PFSK-1 (cell line): ENCODE measurements at regions not wholly inside any gene's neighbourhood (a gene's known extent, or its start where the extent isn't known, plus 50 kb on each side); places are given as distances from the start of the nearest gene placed in this dataset.

Experiments
- FOXP2 ChIP-seq: optimal IDR thresholded peaks from 2 replicates; pipeline ENCODE3; 2011; ENCODE audit warnings: borderline replicate concordance, control low read depth, inconsistent platforms; ENCODE audit not compliant: insufficient read depth; ENCODE audit errors: extremely low read length, extremely low read depth
- POLR2AphosphoS5 ChIP-seq: IDR thresholded peaks from 2 replicates; pipeline ENCODE4 v1.6.1; 2012; ENCODE audit warnings: low read depth, mild to moderate bottlenecking, control low read depth, low read length, moderate library complexity
- SIN3A ChIP-seq: IDR thresholded peaks from 2 replicates; pipeline ENCODE4 v1.6.1; 2012; ENCODE audit warnings: mild to moderate bottlenecking, low read length, moderate library complexity, borderline replicate concordance; ENCODE audit not compliant: insufficient read depth
- TAF1 ChIP-seq: IDR thresholded peaks from 2 replicates; pipeline ENCODE4 v1.6.1; 2012; ENCODE audit warnings: low read length, control low read depth, borderline replicate concordance; ENCODE audit not compliant: insufficient read depth
- TF ChIP-seq, protein P1 (sequence below), 2 experiments: IDR thresholded peaks; 2 replicates each; pipeline versions ENCODE4 v1.6.1 to v1.8.0; 2011 to 2012; ENCODE audit warnings: low read depth in 2 of 2, low read length in 2 of 2, control low read depth in 1 of 2, inconsistent platforms in 1 of 2, mild to moderate bottlenecking in 1 of 2, moderate library complexity in 1 of 2; ENCODE audit not compliant: insufficient read depth in 1 of 2

DNA sequence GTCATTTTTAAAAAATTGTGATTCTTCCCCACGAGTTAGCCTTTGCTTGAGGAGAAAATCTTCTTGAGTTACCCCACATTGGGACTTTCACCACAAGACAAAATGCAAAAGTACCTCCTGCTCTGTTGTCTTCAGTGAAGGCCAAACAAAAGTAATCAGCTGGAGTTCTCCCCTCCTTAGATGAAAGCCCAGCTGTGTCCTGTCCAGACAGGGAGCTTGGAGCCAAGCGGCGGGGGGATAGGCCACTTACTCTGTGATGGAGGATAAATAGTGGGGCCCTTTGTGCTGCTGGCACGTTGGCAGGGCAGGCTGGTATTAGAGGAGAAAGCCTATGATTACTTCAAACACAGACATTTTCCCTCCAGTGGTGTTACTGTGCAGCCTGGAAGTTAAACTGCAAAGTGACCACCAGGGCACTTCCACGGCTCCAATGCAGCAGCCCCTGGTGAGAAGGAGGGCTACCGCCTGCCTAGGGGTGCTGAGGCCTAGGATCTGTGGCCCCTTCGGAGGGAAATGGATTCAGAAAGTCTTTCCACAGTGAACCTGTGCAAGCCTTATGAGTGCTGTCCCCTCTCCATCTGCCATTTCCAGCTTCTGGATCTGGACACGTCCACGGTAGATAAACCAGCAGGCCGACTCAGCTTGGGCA is 155.0 kb downstream of the TMEM167A start:
- no peak for TF ChIP-seq SIN3A
- no peak for TF ChIP-seq POLR2AphosphoS5
- TF ChIP-seq FOXP2 = no peak
- TF ChIP-seq, protein P1, sequence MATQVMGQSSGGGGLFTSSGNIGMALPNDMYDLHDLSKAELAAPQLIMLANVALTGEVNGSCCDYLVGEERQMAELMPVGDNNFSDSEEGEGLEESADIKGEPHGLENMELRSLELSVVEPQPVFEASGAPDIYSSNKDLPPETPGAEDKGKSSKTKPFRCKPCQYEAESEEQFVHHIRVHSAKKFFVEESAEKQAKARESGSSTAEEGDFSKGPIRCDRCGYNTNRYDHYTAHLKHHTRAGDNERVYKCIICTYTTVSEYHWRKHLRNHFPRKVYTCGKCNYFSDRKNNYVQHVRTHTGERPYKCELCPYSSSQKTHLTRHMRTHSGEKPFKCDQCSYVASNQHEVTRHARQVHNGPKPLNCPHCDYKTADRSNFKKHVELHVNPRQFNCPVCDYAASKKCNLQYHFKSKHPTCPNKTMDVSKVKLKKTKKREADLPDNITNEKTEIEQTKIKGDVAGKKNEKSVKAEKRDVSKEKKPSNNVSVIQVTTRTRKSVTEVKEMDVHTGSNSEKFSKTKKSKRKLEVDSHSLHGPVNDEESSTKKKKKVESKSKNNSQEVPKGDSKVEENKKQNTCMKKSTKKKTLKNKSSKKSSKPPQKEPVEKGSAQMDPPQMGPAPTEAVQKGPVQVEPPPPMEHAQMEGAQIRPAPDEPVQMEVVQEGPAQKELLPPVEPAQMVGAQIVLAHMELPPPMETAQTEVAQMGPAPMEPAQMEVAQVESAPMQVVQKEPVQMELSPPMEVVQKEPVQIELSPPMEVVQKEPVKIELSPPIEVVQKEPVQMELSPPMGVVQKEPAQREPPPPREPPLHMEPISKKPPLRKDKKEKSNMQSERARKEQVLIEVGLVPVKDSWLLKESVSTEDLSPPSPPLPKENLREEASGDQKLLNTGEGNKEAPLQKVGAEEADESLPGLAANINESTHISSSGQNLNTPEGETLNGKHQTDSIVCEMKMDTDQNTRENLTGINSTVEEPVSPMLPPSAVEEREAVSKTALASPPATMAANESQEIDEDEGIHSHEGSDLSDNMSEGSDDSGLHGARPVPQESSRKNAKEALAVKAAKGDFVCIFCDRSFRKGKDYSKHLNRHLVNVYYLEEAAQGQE (IDR thresholded peaks at IDR 0.05; ENCODE audit: insufficient read depth in 1 of 2, low read depth in 2 of 2, low read length in 2 of 2) = no peak
- no peak for TF ChIP-seq TAF1

- TF ChIP-seq, protein P1 (IDR thresholded peaks at IDR 0.05; ENCODE audit: insufficient read depth in 1 of 2, low read depth in 2 of 2, low read length in 2 of 2) = no peak
- TF ChIP-seq SIN3A (no peak), TAF1 (peak; percentile 33; the same call in 1 of the 2 replicates), POLR2AphosphoS5 (no peak)
These were observed 158.7 kb downstream of the TMEM167A start for GRCh38 chr5:82918311-82919031.

DNA sequence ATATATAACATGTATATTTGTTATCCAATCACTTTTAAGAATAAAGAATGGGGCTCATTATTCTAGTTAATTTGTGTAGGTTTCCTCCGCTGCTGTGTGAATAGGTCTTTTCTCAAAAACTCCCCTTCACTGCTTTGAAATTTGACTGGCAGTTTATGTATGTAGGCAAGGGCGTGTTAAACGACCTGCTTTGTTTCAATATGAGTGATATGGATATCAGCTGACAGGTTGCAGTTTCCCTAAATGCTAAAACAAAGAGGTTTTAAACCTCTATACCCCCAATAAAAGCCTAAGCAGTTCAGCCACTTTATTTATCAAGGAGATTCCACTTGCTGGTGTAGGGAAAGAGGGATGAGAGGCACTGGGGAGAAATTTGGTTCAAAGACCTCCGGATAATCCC is 159.6 kb downstream of the TMEM167A start:
- TF ChIP-seq FOXP2 (no peak), POLR2AphosphoS5 (no peak), TAF1 (no peak), SIN3A (no peak)
- TF ChIP-seq, protein P1 (IDR thresholded peaks at IDR 0.05; ENCODE audit: insufficient read depth in 1 of 2, low read depth in 2 of 2, low read length in 2 of 2) = no peak

DNA sequence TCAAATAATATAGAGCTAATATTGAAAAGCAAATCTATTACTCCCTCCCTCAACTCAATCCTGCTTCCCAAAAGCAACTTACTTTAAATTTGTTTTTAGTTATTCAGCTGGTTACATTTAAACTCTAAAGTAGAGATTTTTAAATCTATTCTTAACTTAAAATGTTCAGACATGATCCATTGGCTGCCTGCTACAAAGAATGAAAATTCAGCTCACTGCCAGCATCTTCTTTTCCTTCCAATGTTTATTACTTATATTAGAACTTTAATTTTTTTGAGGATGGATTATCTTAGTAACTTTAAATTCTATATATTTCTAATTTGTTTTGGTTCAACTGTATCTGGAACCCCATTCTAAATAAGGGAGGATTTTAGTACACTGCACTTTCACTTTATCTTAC is 163.2 kb downstream of the TMEM167A start:
- TF ChIP-seq, protein P1 (IDR thresholded peaks at IDR 0.05; ENCODE audit: insufficient read depth in 1 of 2, low read depth in 2 of 2, low read length in 2 of 2) = no peak
- TF ChIP-seq FOXP2 = no peak
- TF ChIP-seq SIN3A = no peak
- TF ChIP-seq POLR2AphosphoS5 = no peak
- no peak for TF ChIP-seq TAF1
